NCI-H2081 treated with DMSO at 0.1 percent for 48 hours (cell line): ENCODE measurements at regions not wholly inside any gene's neighbourhood (a gene's known extent, or its start where the extent isn't known, plus 50 kb on each side); places are given as distances from the start of the nearest gene placed in this dataset.
"Not testable (repeated sequence)": the region's sequence is repeated elsewhere in the genome, so short reads cannot be mapped to it uniquely, and the experiment has no call there.

Source experiments
- DNase-seq: peaks from one replicate; lab custom pipeline; 2025; lab: John Stamatoyannopoulos, UW

DNA sequence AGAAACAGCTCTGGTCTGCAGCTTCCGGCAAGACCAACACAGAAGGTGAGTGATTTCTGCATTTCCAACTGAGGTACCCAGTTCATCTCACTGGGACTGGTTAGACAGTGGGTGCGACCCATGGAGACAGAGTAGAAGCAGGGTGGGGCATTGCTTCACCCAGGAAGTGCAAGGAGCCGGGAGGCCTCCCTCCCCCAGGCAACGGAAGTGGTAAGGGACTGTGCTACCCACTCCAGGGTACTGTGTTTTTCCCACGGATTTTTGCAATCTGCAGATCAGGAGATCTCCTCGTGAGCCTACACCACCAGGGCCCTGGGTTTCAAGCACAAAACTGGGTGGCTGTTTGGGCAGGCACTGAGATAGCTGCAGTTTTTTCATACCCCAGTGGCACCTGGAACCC is 929.9 kb downstream of the SLITRK1 start:
- not testable (repeated sequence) for DNase-seq

DNA sequence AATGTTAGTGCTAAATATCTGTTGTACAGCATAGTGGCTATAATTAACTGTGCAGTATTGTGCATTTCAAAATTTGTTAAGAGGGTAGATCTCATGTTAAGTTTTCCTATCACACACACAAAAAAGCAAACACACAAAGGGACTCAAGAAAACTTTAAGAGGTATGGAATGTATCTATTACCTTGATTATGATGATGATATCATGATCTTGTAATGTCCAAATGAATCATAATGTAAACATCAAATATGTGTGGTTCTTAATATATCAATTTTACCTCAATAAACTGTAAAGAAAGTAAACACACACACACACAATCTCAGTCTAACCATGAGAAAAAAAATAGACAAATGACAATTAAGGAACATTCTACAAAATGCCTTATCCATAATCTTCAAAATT is 934.6 kb downstream of the SLITRK1 start:
- no peak for DNase-seq

DNA sequence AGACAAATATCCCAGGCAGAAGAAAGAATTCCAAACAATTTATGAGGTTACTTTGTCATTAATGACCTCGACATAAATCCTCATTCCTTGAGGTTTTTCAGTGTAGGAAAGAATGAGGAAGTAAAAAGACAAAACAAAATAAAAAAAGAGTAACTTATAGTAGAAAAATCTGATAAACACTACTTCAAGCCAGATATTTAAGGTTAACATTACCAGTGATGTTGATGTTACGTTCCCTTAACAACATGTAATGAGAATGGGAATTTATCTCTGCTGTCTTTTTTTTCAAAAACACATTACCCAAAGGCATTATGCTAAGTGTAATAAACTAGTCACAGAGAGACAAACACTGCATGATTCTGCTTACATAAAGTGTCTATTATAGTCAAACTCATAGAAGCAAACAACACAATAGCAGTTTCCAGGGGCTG is 935.1 kb downstream of the SLITRK1 start:
- DNase-seq = no peak

DNA sequence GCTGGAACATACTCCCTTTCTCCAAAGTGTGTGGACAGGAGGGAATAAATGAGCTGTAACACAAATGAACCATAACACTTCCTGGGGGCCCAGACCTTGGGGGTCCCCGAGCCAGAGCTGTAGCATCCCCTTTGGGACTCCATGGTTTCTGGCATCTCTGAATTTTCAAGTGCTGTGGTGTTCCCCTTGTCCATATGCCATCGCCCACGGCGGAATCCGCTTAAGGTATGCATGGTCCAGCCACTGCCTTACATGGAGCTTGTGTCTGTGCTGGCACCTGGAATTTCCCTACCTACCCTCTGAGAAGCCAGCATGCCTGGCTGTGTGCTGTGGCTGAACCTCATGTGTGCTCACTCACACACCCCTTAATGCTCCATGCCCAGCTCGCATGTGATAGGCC is 943.6 kb downstream of the SLITRK1 start:
- no peak for DNase-seq

DNA sequence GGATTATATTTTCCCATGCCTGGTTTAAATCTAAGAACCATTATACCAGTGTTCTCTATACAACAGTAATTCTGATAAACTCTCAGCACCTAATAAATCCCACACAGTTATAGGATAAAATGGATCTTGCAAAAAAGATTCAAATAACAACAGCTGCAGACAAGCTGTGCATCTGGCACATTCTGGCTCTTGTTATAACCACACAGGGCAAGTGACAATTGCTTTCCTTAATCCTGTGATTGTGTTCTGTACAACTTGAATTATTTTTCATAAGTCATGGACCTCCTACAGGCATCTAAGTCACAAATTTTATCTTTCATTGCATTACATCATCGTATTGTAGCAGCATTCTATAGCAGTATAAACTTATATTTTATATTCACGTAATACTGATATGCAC is 948.3 kb downstream of the SLITRK1 start:
- DNase-seq = no peak

DNA sequence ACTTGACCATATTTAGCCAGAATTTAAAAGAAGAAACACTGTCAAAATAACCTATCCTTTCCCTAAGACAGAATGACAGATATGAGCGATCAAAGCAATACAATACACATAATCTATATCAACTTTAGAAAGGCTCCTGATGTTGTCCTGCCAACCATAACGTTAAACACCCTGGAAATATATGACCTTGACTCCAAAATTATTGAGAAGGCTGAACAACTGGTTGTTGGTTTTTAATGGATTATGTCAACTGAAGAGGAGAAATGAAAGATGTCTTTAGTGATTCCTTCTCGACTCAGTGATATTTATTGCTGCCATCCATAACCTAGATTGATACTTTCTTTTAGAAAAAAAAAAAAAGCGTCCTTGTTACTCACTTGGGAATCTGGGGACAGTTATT is 957.2 kb downstream of the SLITRK1 start:
- DNase-seq = no peak

DNA sequence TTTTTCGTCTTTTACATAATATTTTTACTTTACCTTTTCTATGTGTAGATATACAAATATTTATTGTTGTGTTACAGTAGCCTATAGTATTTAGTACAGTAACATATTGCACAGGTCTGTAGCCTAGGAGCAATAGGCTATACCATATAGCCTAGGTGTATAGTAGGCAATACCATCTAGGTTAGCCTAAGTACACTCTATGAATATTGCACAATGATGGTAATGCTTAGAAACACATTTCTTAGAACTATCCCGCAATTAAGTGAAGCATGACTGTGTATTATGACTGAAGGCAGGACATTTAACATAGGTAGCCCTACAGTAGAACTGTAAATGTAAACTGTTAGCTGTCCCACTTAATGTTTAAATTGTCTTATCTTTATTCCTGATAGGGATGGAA is 964.3 kb downstream of the SLITRK1 start:
- DNase-seq = no peak

DNA sequence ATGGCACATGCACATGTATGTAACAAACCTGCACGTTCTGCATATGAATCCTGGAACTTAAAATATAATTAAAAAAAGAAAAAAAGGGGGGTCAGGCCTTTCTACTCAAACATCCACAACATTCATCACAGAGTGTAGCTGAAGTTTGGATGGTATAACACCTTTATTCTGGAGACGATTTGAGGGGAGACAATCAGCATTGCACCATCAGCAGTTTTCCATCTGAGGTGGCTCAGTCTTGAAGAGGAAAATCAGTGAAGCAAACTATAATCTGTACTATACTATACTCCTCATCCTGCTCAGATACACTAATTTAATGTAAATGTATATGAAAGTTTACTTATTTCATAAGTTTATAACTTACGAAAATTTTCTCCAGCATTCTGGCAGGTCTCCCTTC is 969.7 kb downstream of the SLITRK1 start:
- no peak for DNase-seq

DNA sequence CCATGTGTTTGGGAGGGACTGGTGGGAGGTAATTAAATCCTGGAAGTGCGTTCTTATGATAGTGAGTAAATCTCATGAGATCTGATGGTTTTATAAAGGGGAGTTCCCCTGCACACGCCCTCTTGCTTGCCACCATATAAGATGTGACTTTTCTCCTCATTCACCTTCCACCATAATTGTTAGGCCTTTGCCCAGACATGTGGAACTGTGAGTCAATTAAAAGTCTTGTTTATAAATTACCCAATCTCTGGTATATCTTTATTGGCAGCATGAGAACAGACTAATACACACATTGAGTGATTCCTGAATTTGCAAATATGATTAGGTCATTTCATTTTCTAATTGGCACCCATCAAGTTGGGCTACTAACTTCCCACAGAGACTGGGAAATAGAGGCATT is 977.2 kb downstream of the SLITRK1 start:
- DNase-seq = no peak

DNA sequence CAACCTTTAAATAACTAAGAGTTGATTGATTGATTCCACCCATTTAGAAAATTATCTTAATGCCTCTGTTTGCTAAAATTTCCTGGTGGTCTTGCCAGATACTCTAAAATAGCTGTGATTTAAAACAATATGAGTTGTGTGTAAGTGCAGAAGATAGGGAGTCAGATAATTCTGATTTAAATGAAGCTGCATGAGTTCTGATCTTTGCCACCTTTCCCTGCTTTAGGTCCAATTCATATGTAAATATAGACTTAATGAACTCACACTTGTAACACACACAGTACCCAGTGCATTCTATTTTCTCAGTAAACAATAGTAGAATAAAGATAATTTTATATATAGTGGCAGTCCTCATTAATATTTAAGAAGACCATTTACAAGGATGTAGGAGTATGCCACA is 981.8 kb downstream of the SLITRK1 start:
- DNase-seq = peak; percentile 9

DNA sequence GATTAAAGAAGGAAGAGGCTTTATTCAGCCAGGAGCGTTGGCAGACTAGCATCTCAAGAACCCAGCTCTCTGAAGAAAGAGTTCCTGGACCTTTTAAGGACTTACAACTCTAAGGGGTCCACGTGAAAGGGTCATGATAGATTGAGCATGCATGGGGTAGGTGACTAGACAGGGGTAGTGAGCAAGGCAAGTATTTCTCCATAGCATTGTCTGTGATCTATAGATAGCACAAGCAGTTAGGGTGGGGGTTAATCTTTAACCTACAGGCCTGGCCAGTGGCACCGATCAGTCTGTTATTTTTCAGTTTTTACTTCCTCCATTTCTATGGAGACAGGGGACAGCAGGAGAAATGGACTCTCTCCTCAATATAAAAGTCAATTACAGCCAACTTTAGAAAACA is 983.7 kb downstream of the SLITRK1 start:
- no peak for DNase-seq

DNA sequence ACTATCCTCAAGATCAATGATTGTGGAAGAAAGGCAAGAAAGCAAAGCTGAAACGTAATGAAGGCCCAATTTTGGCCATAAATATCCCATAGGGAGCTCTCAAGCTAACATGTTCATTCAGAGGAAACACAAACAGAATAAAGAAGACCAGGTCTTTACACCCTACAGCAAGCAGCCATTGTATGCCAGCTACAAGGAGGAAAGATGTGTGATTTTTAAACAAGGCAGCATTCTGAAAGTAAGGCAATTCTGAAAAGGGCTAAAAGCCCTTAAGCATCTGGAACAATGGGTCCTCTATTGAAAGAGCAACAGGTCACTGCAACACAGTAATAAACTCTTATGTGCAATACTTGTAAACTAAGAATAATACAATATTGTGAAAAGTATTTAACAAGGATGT is 1002.4 kb downstream of the SLITRK1 start:
- no peak for DNase-seq

DNA sequence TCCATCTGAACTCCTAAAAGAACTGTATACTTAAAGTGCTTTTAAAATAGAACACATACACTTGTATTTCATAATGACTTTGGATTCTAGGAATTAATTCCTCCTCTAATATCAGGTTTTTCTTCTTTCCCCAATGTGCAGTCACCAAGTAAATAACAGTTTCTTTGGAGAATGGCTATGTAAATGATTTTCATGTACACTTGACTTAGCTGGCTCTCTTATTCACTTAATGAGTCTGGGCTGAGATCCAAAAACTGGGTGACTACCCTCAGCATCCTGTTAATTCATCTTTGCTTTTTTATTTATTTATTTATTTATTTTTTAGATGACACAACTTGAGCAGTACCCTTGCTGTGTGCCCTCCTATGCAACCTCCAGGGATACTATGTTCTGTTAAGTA is 1003.7 kb downstream of the SLITRK1 start:
- peak; percentile 43 for DNase-seq

DNA sequence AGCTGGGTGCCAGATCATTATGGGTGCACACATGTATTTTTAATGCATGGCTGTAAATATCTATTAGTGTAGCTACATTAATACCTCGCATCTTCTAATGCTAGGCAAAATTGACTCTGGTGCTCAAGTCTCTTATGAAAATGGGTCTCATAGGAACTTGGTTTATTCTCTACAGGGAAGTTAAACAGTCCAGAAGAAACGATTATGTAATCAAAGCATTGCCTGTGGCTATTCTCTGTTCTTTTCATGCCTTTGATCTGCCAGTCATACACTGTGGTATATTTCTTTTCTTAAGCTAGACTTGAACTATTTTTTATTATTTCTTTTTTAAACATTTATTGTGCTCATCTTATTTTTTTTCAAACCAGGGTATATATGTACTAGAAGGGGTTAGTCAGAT is 1015.0 kb downstream of the SLITRK1 start:
- DNase-seq = no peak

DNA sequence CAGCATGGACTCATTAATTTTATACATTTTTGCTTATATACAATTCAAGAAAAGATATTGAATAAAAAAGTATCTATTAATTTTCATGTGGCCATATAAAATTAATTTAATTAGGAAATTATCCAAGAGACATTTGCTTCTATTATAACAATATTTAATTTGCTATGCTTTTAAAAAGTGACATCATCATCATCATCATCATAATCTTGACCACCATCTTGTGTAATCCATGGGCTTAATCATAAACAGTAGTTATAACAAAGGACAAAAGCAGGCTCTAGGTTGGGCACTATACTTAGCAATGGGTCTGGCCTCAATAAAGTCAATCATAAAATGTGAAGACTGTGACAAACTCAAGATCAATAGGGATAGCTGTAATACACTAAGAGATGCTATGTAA is 1031.6 kb downstream of the SLITRK1 start:
- no peak for DNase-seq

DNA sequence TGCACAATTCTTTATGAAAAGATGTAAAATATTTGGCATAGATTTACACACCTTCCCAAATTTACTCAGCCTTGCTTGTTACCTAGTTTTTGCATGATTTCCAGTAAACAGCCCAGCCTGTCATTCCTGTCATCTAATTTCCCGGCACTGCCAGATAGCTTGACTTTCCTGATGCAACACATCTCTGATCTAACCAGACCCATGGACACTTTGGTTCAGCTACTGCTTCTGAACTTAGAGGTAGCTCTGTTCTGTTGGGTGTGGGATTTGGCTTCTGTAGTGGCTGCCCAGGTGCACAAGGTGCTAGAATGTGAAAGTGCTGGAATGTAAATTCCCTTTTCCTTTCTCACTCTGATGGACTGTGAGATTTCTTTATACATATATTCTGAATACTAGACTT is 1033.5 kb downstream of the SLITRK1 start:
- DNase-seq = no peak

DNA sequence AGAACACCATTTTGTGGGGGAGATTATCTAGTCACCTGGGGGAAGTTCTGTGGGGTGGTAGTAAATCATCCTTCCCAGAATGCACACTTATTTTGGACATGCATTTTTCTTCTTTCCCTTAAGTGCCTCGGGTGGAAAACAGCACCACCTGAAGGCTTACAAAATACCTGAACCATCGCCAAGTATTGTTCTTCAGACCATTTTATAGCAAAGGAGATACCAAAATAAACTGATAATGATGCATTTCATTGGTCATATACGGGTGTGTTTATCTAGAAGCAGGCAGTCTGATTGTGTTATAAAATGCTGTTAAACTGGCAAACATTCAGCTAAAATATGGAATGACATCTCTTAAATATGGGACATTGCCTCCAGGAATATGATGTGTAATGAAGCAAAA is 1034.7 kb downstream of the SLITRK1 start:
- DNase-seq = no peak

DNA sequence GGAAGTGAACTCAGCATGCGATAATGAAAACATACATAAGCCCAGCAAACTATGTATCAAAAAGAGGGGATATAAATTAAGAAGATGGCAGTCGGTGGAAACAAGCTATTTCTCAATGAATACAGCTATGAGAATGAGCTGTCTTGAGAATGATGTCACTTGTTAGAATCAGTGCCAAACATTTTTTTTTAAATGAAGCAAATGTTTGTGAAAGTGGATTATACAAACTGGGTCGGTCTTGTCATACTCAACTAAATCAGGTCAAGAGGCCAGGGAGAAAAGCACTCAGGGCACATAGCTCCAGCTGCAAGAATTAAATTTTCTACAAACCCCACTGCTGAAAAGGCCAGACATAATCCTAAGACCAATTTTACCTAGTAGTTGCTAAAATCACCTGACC is 1048.4 kb downstream of the SLITRK1 start:
- DNase-seq = no peak

DNA sequence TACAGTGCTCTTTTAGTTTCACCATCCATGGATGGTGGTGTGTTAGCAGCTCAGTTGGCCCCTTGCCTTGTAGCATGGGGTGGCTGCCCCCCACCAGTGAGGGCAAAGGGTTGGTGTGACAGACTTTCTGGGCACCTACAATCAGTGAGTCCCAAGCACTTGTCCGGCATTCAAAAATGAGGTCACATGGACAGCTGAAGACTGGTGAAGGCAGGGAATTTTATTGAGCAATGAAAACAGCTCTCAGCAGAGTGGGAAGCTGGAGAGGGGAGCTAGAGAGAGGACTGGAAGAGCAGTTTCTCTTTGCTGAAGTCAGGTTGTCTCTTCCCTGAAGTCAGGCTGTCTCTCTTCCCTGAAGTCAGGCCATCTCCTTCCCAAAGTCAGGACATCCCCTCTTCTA is 1053.2 kb downstream of the SLITRK1 start:
- no peak for DNase-seq

DNA sequence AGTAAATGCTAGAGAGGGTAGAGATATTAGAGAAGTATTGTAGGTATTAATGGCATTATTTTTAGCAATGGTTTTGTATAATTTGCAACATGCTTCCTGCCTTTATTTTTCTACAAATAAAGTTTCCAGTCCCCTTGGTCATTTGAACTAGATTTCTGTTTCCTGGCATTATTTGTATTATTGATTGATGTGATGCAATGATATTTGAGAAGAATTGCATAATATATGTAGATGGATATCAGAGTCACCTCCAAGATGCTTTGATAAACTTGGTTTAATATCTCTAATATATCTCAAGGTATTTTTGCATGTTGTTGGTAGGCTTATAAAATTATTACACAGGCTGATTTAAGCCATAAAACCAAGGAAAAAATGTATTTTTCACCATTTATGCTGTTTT is 1054.5 kb downstream of the SLITRK1 start:
- DNase-seq = no peak

DNA sequence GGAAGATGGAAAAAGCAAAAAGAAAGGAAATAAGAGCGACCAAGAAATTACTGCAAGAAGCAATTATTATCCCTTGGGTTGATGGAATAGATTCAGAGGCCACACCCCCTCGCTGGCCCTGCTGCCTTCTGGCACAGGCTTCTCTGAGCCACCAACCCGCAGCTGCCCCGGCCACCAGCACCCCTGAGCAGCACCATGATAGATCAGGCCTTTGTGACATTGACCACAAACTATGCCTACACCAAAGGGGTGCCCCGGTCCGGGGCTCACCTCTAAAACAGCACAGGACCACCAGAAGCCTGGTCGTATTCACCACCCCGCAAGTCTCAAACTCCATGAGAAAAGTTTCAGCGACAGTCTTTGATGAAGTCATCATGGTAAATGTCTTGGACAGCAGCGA is 1059.3 kb downstream of the SLITRK1 start:
- DNase-seq = no peak

DNA sequence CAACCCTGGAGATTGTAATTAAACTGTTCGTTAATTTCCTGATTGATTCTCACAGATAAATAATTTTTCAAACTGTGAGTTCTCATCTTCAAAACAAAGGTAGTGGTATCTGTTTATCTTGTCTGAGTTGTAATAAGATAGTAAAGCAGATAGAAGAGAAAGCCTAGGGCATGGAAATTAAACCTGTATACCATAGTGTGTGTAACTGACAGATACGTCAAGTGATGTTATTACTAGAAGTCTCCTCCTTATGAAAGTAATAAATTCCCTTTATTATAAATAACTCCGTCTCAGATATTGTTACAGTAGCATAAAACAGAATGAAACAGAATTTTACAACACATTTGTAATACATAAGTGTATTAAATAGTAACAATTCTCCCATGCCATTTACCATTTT is 1065.1 kb downstream of the SLITRK1 start:
- no peak for DNase-seq

DNA sequence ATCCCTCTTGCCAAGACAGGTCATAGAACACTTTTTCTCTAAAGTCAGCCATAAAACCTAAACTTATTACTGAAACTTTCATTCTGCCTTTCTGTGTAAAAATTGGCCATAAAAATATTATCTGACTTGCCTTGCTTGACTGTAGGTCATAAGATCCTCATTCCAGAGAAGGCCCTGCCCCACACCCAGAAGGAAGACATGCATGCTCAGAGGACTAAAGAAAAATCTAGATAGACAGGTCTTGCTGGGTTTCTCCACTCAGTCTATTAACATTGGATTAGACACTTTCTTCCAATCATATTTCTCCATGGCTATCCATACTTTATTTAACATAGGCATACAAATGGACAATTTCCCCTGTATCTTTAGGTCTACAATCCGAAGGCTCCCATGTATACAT is 1066.5 kb downstream of the SLITRK1 start:
- no peak for DNase-seq

DNA sequence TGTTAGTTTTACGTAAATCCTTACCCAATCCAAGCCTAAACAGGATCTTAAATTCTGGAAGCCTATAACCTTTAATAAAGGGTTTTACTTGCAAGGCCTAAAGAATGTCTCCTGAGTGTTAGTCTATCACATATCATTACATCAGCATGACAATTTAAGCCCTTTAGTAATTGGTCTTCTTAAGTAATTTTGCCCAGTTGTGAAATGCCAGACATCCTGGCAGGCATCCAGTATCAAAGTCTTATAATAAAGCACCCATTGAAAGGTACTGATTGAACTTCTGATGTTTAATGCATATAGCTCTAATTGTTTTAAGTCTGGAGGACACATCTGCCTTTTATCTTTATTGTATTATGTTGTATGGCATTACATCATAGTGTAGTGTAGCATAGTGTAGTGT is 1078.9 kb downstream of the SLITRK1 start:
- DNase-seq = no peak

DNA sequence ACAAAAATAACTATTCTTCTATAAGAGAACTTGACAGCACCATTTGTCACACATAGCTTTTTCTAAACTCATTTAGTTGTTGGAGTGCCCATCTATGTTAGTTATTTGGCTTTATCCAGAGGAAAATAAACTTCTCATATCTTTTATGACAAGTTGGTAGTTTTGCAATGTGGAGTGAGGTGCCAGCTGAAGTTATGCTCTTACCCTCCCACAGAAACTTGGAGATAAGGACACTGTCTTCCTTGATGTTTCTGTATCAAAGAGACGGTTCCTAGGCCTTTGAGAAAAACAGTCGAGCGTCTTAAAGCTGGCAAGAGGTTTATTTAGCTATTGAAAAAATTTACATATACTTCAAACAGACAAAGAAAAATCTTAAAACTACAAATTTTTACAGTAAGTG is 1079.7 kb downstream of the SLITRK1 start:
- DNase-seq = no peak
